DND-41 (cell line): ENCODE measurements at regions not wholly inside any gene's neighbourhood (a gene's known extent, or its start where the extent isn't known, plus 50 kb on each side); places are given as distances from the start of the nearest gene placed in this dataset.
"Not testable (repeated sequence)": the region's sequence is repeated elsewhere in the genome, so short reads cannot be mapped to it uniquely, and the experiment has no call there.

ENCODE experiments used
- CTCF ChIP-seq: IDR thresholded peaks from 2 replicates; pipeline ENCODE4 v1.5.1; 2012; ENCODE audit warnings: borderline replicate concordance, low read length, moderate library complexity, mild to moderate bottlenecking; ENCODE audit not compliant: poor library complexity, severe bottlenecking; ENCODE audit errors: extremely low read depth
- EZH2 ChIP-seq: IDR thresholded peaks from 3 replicates; pipeline ENCODE4 v1.6.1; 2012; ENCODE audit warnings: borderline replicate concordance, low read depth, mild to moderate bottlenecking, moderate library complexity, low read length, inconsistent platforms; ENCODE audit not compliant: severe bottlenecking

GRCh38 chr2:87093937-87094529 lies 72.4 kb upstream of the PLGLB1 start:
- TF ChIP-seq CTCF, EZH2: not testable (repeated sequence)
